HG02571 (cell line): ENCODE measurements at regions not wholly inside any gene's neighbourhood (a gene's known extent, or its start where the extent isn't known, plus 50 kb on each side); places are given as distances from the start of the nearest gene placed in this dataset.

Experiments used
- ATAC-seq: cut with Tn5 transposase; IDR thresholded peaks from one replicate; pipeline ENCODE4 v1.9.1; 2021; ENCODE audit warnings: mild to moderate bottlenecking, moderate library complexity; ENCODE audit not compliant: unreplicated experiment

DNA sequence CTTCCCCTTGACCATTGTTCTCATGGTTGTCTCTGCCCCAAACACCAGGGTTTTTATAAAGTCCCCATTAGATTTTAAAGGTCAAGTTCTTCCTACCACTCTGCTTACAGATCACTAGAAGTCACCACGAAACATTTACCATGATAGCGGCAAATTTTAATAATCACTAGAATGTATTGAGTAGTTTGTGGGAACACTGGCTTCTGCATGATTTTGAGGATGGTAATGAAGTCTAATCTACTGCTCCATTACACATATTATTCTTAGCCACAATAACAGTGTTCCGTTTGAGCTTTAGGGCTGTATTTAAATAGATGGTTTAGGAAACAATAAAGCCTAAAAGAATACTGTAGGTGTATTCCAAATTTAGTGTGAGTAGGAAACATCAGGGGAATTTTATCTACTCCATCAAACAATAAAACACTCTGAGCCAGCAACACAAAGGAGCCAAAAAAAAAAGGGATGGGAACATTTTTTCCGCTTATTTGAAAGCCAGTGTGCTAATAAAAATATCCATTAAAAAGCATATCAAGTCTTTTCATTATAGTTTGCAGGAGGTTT lies 49.7 kb downstream of the KLF12 start:
- no peak for ATAC-seq

DNA sequence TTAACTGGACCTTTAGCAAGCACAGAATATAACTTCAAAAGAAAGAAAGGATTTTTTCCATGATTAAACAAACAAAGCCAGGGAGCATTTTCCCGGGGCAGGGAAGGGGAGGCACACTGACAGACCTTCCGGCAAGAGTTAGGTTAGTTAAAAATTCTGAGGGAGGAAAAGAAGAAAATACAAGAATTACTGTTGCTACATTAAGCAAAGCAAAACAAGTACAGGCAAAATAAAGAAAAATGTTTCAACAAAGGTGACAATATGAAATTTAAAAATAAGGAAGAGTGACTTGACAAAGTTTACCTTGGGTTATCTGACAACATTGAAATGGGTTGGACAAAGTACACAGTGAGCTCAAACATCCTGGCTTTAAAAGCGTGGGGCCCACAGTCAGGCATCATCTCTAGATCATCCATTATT lies 51.5 kb downstream of the KLF12 start:
- ATAC-seq: no peak

DNA sequence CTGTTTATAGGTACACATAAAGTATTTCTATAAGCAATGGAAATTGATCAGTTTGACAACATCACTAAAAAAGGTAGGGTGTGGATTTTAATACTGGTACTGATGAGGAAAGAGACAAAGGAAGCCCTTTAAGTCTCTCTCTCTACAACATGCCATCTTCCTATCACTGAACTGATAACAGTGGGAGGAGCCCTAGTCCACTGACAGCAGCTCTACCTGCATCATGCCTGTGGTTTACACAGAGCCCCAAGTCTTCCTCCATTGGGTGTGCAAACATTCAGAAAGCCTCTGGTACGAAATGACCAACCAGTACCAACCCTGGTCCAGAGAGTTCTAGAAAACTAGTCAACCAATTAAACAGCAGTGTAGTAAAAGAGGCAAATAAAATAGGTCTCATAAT lies 53.4 kb downstream of the KLF12 start:
- ATAC-seq: no peak

DNA sequence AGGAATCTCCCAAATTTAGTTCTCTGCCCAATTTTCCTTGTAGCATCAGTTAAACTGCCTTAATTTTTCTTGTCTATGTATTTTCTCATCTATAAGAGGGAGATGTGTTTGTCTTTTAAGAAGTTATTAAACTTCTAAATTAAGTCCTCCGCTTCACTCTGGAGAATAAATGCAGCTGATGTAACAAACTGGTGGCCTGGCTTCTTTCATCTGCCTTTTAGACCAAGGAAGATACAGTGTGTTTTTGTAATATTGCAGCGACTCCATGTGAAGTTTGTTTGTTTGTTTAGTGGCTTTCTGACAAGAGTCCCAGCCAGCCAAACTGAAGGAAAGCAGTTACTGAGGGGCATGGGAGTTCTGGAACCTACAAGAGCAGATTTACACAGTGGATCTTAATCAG lies 56.4 kb downstream of the KLF12 start:
- ATAC-seq: no peak

DNA sequence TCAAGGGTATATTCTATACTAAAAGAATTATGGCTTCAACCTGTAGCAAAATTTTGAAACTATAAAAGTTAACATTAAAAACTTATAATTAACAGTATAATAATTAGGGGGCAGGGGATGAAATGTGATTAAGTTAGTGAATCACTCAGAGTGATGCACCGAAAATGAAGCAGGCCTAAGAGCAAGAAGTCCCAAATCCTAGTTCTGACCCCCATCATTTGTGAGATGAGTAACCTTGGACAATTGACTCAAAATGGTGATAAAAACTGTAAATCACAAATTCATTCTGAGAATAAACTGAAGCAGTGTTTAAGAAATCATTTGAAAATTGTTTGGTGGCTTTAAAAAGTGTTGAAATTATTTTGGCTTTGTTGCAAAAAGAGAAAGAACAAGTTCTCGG lies 56.8 kb downstream of the KLF12 start:
- ATAC-seq: no peak

DNA sequence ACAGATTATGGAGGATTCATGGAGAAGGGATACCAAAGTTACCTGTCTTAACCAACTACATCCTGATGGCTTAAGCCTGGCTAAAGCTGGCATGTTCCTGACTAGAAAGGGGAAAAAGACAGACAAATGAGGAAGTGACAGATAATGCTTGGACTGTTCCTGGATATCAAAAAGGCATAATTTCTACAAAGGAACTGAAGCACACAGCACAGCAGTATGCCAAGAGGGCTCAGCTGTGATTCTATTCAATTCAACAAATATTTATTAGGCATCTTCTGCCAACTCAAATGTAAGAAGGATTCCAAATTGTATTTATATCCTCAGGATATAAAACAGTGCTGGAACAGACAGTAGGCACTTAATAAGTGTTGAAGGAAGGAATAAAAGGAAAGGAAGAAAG lies 59.5 kb downstream of the KLF12 start:
- ATAC-seq: no peak

DNA sequence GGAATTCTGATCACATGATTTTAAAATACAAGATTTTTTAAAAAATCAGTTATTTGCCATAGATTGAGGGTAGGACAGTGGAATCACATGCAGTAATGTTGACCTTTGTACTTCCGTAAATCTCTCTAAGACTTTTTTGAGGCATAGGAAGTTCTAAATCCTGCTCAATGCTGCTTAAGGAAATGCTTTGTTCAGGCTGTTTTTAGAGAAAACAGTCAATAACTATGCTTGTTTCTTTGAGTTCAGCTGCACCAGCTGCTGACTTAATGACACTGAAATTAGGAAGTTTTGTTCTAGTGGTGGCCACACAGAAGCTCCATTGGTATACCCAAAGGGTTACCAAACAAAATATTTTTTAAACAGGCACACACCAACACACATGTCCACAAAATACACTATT lies 60.9 kb downstream of the KLF12 start:
- ATAC-seq: no peak

DNA sequence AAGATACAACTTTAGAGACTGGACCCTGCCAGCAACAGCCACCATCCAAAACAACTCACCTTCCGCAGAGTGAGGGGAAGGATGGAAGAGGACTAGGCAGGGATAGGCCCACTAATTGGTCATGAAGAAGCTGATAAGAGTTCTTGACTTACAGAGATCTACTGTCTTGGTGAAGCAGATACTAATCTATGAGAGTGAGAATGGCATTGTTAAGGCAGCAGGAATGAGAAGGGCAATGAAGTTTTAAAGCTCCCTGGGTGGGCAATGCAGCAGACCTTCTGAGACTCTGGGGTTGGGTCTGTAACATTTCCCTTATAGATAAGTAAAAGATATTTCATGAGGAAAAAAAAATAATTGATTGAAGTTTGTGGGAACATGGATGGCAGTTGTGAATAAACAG lies 63.7 kb downstream of the KLF12 start:
- no peak for ATAC-seq

DNA sequence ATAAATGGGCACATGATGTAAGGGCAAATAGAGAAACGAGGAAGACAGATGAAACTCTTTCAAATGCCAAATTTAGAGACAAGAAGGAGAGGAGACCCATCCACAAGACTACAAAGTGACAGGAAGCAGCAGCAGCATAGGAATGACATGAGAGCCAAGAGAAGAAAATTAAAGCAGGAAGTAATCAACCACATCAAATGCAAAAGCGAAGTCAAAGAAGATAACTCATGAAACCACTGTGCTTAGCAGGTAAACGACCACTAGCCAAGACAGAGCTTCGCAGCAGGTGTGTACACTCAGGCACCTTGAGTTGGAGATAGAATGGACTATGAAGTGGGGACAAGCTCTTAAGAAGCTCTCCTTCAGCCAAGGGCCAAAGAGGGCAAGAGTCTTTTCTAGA lies 64.1 kb downstream of the KLF12 start:
- ATAC-seq: no peak

DNA sequence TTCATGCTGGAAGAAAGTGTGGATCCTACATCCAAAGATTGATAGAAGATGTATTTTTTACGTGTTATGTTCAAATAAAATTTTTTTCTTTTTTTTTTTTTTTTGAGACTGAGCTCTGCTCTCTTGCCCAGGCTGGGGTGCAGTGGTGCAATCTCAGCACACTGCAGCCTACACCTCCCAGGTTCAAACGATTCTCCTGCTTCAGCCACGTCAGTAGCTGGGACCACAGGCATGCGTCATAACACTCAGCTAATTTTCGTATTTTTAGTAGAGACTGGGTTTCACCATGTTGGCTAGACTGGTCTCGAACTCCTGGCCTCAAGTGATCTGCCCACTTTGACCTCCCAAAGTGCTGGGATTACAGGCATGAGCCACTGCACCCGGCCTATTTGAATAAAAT lies 65.7 kb downstream of the KLF12 start:
- ATAC-seq: no peak

DNA sequence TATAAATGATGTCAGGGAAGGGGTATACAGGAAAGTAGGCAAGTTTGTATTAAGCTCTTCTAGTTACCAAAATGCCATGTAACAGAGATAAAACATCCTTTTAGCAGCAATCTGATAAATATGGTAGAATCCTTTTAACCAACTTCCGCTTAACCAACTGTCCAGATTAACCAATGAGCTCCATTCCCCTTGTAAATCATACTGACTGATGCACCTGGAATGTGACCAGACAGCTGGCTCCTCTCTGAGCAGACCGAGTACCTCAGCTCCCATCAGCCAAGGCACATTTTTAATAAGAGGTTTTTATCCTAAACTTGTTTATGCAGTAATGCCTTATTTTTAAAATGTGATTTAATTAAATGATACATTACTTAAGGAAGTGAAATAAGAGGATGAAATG lies 66.4 kb downstream of the KLF12 start:
- no peak for ATAC-seq

DNA sequence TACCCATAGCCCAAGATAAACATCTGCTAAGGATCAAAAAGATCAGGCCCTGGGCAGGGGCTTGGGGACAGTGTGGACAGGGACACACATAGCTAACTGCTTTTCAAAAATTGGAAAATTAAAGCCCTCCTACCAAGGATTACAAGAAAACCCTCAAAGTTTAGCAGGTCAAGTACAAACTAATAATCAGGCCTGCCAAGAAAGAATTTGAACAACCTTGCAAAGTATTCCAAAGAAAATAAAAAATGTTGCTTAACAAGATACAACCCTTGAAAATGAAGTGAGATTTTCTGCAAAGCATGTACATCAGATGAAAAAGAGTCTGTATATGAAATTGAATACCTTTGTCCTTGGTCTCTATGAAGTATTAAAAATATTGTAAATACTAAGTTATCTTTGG lies 67.3 kb downstream of the KLF12 start:
- no peak for ATAC-seq

DNA sequence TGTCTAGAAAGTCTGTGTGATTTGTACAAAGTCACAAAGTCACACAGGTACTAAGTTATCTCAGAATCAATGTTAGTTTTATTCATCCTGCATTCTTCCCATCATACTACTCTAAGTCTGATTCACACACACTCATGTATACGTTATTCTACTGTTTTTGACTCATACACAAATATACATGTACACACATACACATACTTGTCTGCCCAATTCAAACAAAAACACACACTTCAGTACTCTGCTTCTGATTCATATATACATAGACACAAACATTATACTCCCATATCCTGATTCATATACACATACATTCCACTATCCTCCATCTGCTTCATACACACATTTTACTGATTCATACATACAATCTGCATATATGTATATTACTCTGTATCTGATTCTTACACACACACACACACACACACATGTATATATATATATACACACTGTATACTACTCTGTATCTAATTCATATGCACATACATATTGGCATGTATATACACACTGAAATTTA lies 69.3 kb downstream of the KLF12 start:
- no peak for ATAC-seq

DNA sequence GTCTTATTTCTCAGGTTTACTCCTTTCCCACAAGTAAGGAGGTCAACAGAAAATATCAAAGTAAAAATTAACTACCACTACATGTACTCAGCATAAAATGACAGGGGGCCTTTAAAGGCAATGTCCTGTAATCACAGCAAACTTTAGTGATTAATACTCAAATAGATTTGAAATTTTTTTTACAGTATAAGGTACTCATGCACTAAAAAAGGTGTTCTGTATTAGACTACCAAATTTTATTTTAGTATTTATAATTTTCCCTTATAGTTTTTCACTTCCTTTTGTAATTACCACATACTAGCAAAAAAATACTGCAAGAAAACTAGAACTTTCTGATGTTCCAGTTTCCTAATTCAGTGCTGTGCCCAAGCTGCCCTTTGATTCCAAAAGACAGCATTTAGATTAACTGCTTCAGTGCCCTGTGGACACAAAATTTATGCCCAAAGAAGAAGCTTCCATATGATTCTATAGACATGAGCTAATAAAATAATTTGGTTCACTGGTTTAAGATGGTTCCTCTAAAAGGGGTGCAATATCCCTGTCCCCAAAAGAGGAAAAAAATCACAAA lies 70.6 kb downstream of the KLF12 start:
- ATAC-seq: no peak

DNA sequence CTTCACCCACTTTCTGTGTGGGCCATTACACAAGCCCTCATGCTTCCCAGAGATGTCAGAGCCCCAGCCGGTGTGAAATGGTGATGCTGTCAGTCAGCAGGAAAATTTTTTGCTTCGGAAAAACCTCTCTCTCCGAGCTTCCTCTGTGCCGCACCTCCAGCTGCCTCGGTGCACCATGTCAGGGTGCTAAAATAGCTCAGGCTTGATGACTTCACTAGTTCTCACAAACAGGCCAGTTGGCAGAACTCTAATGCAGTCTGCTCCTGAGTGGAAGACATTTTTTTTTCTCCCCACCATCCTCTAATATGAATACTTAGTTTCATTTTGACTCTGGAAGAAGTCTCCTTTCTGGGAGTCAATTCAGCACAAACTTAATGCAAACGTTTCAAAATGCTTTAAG lies 71.3 kb downstream of the KLF12 start:
- ATAC-seq: peak; percentile 94

DNA sequence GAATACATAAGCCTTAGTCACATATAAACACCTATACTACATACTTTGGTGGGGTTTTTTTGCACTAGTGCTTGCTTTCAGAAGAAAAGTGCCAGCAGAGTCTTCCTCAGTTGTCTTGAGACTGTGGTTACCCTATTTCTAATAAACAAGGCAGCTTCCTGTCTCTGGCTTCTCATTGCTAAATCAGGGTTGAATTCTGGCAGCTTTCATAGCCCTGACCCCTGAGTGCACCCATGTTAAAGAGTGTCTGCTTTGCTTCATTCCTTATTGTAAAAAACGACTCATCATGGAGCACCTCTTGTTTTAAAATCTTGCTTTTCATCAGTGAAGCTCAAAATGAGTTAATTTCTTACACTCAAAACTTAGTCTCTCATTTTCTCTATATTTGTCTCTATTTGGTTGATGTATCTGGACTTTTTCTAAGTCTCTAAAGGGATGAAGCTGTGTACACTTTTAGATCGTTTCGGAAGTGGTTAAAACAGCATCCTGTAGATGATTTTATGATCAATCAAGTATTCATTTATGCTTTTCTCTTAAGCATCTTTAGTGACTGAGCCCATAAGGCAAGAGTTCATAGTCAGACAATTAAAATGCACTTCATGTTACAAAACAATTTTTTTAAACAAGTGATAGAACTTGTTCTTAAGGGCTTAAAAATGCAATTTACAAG lies 72.1 kb downstream of the KLF12 start:
- peak; percentile 54 for ATAC-seq

DNA sequence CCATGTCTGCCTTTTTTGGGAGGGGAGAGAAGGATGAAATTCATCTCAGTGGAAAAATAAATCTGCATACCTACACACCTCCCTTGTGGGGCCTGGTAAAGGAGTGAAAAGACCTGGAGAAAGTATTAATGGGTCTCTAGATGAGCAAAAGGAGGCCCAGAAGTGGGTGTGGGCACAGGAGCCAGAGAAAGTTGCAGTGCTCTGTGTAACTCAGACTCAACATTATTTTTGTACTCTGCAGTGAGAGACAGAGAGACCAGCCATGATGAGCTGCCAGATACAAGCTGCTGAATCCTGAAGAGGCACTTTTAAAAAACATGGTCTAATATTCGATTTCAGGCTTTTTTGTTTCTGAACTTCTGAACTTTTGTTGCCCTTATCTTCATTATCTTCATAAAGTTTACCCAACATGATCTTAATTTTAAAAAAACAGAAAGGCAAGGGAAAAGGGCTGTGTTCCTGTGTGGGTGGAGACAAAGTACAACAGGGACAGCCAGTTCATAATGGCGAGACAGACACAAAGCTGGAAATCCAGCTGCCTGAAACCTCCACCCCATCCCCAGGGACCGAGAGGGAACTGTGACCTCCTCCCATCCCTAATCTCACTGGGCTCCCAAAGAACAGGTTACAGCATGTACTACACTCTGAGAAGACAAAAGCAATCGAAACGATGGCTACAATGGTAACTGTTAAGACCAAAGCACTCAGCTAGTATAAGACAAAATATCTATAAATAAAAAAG lies 77.2 kb downstream of the KLF12 start:
- no peak for ATAC-seq

DNA sequence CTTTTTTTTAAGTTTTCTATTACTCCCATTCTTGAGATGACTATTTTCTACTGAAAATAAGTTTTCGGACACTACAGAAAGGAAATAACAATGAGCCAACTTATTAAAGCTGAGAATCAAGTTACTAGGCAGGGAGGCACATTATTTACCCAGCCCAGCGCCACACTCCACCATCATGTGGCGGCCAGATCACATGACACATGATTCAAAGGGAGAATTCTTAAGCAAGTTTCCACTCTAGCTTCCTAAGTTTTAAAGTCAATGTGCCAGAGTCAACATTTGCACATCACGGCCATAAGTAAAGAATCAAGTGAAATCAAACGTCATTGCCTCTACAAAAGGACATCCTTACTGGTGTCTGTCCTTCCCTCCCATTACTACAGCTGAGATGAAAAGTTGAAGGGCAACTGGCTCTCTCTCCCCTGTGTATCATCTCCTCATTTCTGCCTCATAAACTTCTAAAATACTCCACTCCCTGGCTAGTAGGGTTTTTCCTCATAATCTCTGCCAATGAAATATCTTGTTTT lies 81.7 kb downstream of the KLF12 start:
- no peak for ATAC-seq

DNA sequence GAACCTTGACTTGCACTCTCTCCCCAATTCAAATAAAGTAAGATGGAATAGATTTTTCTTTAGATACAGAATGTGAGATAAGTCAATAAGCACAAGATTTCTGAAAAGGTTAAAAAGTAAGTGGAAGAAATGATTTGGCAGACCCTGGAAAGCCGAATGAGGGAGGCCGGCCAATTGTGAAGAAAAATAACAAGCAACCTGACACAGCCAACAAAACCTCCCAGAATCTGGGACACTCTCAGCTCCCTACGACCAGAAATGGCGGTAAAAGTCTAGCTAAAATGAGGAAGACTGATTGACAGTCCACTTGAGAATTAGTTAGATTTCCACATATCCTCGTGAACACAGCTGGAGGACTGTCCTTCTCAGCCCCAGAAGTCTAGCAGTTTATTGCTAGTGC lies 85.4 kb downstream of the KLF12 start:
- no peak for ATAC-seq

DNA sequence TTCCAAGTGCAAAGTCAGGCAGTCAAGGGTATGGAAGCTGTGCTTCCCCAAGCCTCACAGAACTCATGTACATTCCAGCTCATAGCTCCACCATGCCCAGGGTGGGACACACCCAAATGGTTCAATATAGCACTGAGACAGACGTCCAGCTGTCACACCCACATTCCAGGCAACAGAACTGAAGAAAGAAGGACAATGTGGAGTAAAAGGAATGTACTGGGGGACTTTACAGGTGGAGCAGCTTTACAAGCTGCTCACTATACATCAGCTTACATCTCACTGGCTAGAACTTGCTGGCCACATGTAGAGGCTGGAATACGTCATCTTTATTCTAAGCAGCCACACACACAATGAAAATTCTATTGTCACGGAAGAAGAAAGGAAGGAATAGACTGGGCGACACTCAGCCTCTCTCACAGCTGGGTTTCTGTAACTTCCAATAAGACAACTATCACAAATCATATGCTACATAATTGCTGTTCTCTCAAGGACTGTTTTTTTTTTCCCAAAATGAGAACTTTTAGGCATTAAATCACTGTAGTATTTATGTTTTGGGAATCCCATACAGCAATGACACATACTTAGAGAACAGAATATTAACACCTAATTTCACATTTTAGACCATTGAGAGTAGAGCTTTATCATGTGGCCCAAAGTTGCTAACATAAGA lies 86.1 kb downstream of the KLF12 start:
- ATAC-seq: no peak

DNA sequence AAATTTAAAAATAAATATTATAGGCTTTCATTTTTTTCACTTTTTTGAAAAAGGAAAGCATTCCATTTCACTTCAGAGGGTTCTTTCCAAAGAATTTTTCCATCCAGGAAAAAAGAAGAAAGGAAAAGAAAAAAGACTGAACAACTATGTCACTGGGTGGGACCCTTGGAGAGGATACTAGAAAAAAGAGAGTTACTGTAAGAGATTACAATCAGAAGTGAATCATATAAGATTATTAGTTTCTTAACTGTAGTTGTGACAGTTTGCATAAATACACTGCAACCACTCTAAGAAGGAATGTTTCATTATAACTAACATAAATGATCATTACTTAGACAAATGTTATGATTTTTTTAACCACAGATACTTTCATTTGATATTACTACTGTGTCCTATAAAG lies 87.8 kb downstream of the KLF12 start:
- no peak for ATAC-seq
